Mucosa of stomach (tissue), 1 donor: ENCODE measurements at regions not wholly inside any gene's neighbourhood (a gene's known extent, or its start where the extent isn't known, plus 50 kb on each side); places are given as distances from the start of the nearest gene placed in this dataset.

ENCODE experiments used
- H3K27me3 ChIP-seq: one replicate; pipeline ENCODE4 v1.7.0; 2013; ENCODE audit warnings: mild to moderate bottlenecking, low read length; ENCODE audit not compliant: control insufficient read depth, insufficient read depth
- H3K36me3 ChIP-seq: one replicate; pipeline ENCODE4 v1.7.0; 2013; ENCODE audit warnings: low read length; ENCODE audit not compliant: control insufficient read depth, insufficient read depth
- H3K4me1 ChIP-seq: one replicate; pipeline ENCODE4 v1.7.0; 2013; ENCODE audit warnings: mild to moderate bottlenecking, low read length; ENCODE audit not compliant: control insufficient read depth, insufficient read depth
- H3K4me3 ChIP-seq: one replicate; pipeline ENCODE4 v1.7.0; 2013; ENCODE audit warnings: low read length
- H3K9ac ChIP-seq: one replicate; pipeline ENCODE4 v1.7.0; 2013; ENCODE audit warnings: mild to moderate bottlenecking, low read length, moderate library complexity
- H3K9me3 ChIP-seq: one replicate; pipeline ENCODE4 v1.7.0; 2013; ENCODE audit warnings: mild to moderate bottlenecking, low read length, moderate library complexity; ENCODE audit not compliant: control insufficient read depth
- donor health status: Pancreatic carcinoma.

GRCh38 chr4:152095701-152096070 lies 334.9 kb upstream of the GATB start:
- H3K4me1 ChIP-seq, result peaks cover 12% of the 10 kb centered on the region
- H3K36me3 ChIP-seq, result no peaks in the 10 kb centered on the region
- no peaks in the 10 kb centered on the region for H3K9me3 ChIP-seq
- no peak overlapping the region for H3K4me3 ChIP-seq
- no peaks in the 10 kb centered on the region for H3K27me3 ChIP-seq
- no peak overlapping the region for H3K9ac ChIP-seq

GRCh38 chr4:152094970-152095700 lies 334.3 kb upstream of the GATB start:
- Histone ChIP-seq H3K4me1 (peaks cover 8% of the 10 kb centered on the region), H3K27me3 (no peaks in the 10 kb centered on the region), H3K9me3 (no peaks in the 10 kb centered on the region), H3K4me3 (no peak overlapping the region), H3K36me3 (no peaks in the 10 kb centered on the region), H3K9ac (no peak overlapping the region)

DNA sequence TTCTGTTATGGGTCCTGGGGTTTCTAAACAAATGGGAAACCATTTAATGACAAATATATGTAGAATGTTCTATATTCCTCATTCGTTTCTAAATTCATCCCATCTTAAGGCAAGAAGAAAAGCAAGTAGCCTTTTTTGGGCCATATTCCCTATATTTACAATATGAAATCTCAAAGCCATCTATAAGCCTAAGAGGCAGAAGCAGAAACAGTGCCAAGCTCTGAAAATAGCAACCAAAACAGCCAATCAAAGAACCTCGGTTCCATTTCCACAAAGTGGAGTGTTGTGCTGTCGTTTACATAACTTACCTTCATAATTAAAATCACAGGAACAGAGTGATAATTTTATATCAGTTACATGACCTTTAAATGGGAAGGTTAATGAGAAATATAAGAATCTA lies 330.6 kb upstream of the GATB start:
- Histone ChIP-seq H3K9ac (no peak overlapping the region), H3K9me3 (no peaks in the 10 kb centered on the region), H3K4me3 (no peak overlapping the region), H3K4me1 (peaks cover 8% of the 10 kb centered on the region), H3K27me3 (no peaks in the 10 kb centered on the region), H3K36me3 (no peaks in the 10 kb centered on the region)

- Histone ChIP-seq H3K9me3 (no peaks in the 10 kb centered on the region), H3K4me3 (no peak overlapping the region), H3K27me3 (no peaks in the 10 kb centered on the region), H3K9ac (no peak overlapping the region), H3K4me1 (peaks cover 8% of the 10 kb centered on the region), H3K36me3 (no peaks in the 10 kb centered on the region)
Measured at GRCh38 chr4:152090543-152090942, 329.7 kb upstream of the GATB start.

DNA sequence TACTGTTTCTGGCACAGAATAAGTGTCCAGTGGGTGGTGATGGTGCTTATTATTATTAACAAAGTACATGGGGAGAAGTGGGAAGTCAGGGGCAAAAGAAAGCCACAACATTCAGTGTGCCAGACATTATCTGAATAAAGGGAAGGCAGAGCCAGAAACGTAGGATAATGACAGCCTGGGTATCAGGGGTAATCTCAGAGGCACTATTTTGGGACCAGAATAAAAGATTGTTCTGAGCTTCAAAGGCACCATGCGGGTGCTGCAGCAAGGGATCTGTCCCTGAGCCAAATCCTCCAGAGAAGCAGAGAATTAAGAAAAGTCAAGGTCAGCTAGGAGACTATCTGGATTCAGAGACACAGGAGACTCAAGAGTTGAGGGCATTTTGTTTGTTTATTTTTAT lies 328.8 kb upstream of the GATB start:
- Histone ChIP-seq H3K4me3 (no peak overlapping the region), H3K9ac (no peak overlapping the region), H3K27me3 (no peaks in the 10 kb centered on the region), H3K9me3 (no peaks in the 10 kb centered on the region), H3K4me1 (peaks cover 1% of the 10 kb centered on the region), H3K36me3 (no peaks in the 10 kb centered on the region)

- Histone ChIP-seq H3K9me3 (no peaks in the 10 kb centered on the region), H3K36me3 (no peaks in the 10 kb centered on the region), H3K9ac (no peak overlapping the region), H3K4me3 (no peak overlapping the region), H3K4me1 (no peaks in the 10 kb centered on the region), H3K27me3 (no peaks in the 10 kb centered on the region)
Measured at GRCh38 chr4:152087335-152087734, 326.5 kb upstream of the GATB start.

GRCh38 chr4:152085657-152086056 lies 324.9 kb upstream of the GATB start:
- Histone ChIP-seq H3K27me3 (no peaks in the 10 kb centered on the region), H3K4me1 (no peaks in the 10 kb centered on the region), H3K4me3 (no peak overlapping the region), H3K36me3 (no peaks in the 10 kb centered on the region), H3K9me3 (no peaks in the 10 kb centered on the region), H3K9ac (no peak overlapping the region)

DNA sequence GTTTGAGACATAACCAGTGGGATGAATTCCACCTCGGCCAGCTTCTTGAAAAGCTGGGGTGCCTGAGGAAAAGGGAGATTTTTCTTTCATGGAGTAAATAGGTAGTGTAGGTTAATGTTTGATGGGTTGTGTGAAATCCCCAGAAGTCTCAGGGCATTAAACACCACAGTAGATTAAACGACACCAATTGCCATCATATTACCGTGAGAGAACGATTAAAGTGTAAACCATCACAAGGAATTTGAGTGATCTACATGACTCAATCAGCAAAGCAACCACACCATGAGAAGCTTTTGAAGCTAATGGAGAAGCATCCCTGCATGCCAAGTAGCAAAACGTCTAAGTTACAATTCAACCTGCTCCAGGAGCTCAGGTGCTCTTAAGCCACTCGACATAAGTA lies 322.5 kb upstream of the GATB start:
- Histone ChIP-seq H3K27me3 (no peaks in the 10 kb centered on the region), H3K4me3 (no peak overlapping the region), H3K9ac (no peak overlapping the region), H3K36me3 (no peaks in the 10 kb centered on the region), H3K9me3 (no peaks in the 10 kb centered on the region), H3K4me1 (no peaks in the 10 kb centered on the region)

DNA sequence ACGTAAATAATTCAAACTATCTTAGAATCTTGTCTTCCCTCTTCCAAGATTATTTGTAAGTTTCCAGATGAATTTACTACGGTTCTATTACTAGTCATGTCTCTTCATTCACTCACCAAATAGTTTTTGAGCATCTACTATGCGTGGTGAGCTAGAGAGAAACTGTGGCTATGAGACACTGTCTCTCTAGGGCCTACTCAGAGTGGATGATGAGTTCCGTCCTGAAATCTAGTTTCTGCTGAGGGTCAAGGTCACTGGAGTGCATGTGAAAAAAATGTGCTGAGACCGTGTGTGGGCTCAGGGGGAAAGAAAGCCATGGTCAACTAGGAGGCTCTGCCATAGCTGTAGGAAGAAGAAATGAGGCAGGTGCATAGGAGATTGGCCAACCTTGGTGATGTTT lies 320.2 kb upstream of the GATB start:
- no peaks in the 10 kb centered on the region for H3K9me3 ChIP-seq
- H3K36me3 ChIP-seq, result no peaks in the 10 kb centered on the region
- H3K9ac ChIP-seq, result no peak overlapping the region
- H3K27me3 ChIP-seq, result no peaks in the 10 kb centered on the region
- H3K4me1 ChIP-seq, result no peaks in the 10 kb centered on the region
- no peak overlapping the region for H3K4me3 ChIP-seq

DNA sequence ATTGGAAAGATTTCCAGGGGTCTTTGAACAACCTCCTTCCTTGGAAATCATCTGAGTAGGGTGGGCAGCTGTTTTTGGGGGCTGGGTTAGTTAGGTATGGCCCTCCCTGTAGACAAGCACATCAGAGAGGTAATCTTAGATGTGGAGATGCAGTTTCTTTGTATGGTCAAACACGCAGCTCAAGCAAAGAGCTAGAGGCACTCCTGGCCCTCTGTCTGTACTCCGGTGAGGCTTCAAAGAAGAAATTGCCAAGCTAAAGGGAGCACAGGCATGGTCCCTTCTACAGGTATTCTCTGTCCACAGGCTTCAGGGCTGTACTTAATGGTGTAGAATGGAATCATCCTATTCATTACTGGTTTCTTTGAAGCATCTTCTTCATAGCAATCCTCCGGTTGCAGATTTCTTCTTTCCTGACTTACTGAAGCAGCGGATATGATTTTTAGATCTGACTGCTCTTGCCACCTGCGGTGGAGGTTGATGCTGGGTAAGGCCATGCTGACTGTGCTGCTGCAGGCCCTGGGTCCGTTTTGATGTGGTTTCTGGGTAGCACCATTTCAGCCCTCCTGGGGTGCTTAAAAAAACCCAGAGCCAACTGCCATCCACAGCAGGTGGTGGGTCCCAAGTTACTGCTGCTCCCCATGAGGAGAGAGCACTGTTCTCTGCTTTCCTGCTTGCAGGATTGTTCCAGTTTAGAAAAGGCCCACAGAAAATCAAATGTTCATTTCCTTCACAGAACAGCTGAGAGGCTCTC lies 318.9 kb upstream of the GATB start:
- Histone ChIP-seq H3K4me3 (no peak overlapping the region), H3K9me3 (no peaks in the 10 kb centered on the region), H3K9ac (no peak overlapping the region), H3K4me1 (no peaks in the 10 kb centered on the region), H3K36me3 (no peaks in the 10 kb centered on the region), H3K27me3 (no peaks in the 10 kb centered on the region)

DNA sequence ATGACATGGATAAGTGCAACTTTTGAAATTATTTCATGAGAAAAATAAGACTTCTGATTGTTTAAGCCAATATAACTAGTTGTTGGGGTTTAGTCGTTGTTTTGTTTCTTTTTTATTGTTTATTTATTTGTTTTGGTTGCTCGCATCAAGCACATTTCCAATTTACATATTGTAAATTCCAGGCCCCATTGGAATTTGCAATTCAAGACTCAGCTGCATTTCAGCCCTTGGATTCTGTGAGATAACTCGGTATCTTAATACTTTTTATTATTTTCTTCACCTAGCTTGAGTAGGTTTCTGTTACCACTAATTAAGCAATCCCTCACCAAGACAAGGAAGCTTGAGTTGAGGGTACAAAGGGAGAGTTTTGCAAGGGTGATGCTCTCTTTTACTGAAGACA lies 318.3 kb upstream of the GATB start:
- H3K9me3 ChIP-seq, result no peaks in the 10 kb centered on the region
- H3K36me3 ChIP-seq, result no peaks in the 10 kb centered on the region
- H3K4me3 ChIP-seq, result no peak overlapping the region
- H3K4me1 ChIP-seq, result no peaks in the 10 kb centered on the region
- H3K9ac ChIP-seq, result no peak overlapping the region
- no peaks in the 10 kb centered on the region for H3K27me3 ChIP-seq

DNA sequence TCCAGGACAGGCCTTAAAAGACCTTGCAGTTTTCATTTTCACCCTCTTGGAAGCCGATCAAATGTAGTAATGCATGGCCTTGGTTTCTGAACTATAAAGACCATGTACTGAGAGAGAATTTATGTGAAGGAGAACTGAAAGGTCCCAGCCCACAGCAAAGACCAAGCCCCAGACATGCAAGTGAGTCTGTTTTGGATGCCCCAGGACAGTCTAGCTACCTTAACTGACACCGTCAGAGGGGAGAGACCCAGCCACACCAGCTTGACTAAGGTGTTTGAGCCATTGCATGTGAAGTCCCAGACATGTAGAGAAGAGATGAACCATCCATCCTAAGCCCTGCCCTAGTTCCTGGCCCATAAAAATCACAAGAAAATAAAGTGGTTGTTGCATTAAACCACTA lies 316.8 kb upstream of the GATB start:
- Histone ChIP-seq H3K9ac (no peak overlapping the region), H3K9me3 (no peaks in the 10 kb centered on the region), H3K27me3 (no peaks in the 10 kb centered on the region), H3K4me1 (no peaks in the 10 kb centered on the region), H3K36me3 (no peaks in the 10 kb centered on the region), H3K4me3 (no peak overlapping the region)
